ENCODE measurements at regions not wholly inside any gene's neighbourhood (a gene's known extent, or its start where the extent isn't known, plus 50 kb on each side); places are given as distances from the start of the nearest gene placed in this dataset.

DNA sequence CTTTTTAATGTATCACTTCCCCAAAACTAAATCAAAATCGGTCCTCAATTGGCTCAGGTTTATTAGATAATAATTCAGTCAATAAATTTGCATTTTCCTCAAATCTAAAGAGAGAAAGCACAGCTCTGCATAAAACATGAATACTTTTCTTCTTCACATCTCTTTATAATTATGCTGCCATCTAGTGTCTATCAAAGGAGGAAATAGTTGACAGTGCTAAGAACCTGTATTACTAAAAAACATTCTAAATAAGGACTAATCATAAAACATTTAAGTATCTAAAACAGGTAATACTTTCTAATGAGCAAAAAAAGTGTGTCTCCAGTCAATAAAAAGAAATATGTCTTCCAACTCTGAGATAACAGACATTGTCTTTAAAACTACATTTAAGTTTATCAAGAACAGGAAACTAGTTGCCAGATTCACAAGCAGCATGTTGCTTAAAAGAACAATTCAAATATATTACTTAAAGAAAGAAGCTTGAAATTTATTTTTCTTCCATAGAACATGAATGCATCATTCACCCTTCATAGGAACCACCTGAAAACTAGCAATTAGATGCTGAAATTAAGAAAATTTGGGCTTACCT is 56.5 kb upstream of the DST start:
- peaks cover 19 to 20% of the 10 kb centered on the region in 2 experiments for H3K4me1 ChIP-seq (ENCODE audit: control insufficient read depth in 1 of 2, insufficient read depth in 2 of 2, low read length in 2 of 2)
- H3K9me3 ChIP-seq (ENCODE audit: control insufficient read depth in 1 of 2, insufficient read depth in 1 of 2, low read depth in 1 of 2, low read length in 2 of 2): no peaks in the 10 kb centered on the region
- no peak overlapping the region for H3K9ac ChIP-seq (ENCODE audit: low read length)
- 0 out of 4 replicates have a peak, but pooled peaks cover 0 to 10% of the 10 kb centered on the region in 2 experiments for H3K36me3 ChIP-seq (ENCODE audit: control insufficient read depth in 1 of 2, insufficient read depth in 2 of 2, low read length in 2 of 2)
- intact Hi-C loops (cut with micrococcal nuclease): loop anchor here (1.0 to 5.0 kb wide), 2 partner anchors 62 to 342 kb away; no protein-coding TSS in a partner anchor
- TF ChIP-seq EGR1 (IDR thresholded peaks at IDR 0.05; ENCODE audit: low read depth) (no peak), RAD21 (IDR thresholded peaks at IDR 0.05; ENCODE audit: low read depth) (peak; percentile 62), SIN3A (IDR thresholded peaks at IDR 0.05; ENCODE audit: low read depth) (no peak), ZFX (IDR thresholded peaks at IDR 0.05) (no peak), CEBPB (IDR thresholded peaks at IDR 0.05; ENCODE audit: low read depth) (no peak), POLR2AphosphoS5 (IDR thresholded peaks at IDR 0.05; ENCODE audit: low read depth, low read length) (no peak), SP1 (IDR thresholded peaks at IDR 0.05; ENCODE audit: low read depth) (no peak), YY1 (IDR thresholded peaks at IDR 0.05; ENCODE audit: extremely low read depth, insufficient replicate concordance, low read depth, low read length) (no peak), FOSL1 (IDR thresholded peaks at IDR 0.05; ENCODE audit: low read depth) (no peak), POLR2A (IDR thresholded peaks at IDR 0.05; ENCODE audit: borderline replicate concordance, extremely low read depth, insufficient read depth, insufficient read length) (no peak), CBX3 (IDR thresholded peaks at IDR 0.05; ENCODE audit: low read depth) (no peak), ZNF274 (IDR thresholded peaks at IDR 0.05; ENCODE audit: low read depth, low read length) (no peak), SRF (IDR thresholded peaks at IDR 0.05; ENCODE audit: low read depth) (0 out of 2 replicates have a peak, but pooled peaks have one; percentile 9)
- TF ChIP-seq, protein P1, sequence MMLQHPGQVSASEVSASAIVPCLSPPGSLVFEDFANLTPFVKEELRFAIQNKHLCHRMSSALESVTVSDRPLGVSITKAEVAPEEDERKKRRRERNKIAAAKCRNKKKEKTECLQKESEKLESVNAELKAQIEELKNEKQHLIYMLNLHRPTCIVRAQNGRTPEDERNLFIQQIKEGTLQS (IDR thresholded peaks at IDR 0.05): no peak
- TF ChIP-seq, protein P2, sequence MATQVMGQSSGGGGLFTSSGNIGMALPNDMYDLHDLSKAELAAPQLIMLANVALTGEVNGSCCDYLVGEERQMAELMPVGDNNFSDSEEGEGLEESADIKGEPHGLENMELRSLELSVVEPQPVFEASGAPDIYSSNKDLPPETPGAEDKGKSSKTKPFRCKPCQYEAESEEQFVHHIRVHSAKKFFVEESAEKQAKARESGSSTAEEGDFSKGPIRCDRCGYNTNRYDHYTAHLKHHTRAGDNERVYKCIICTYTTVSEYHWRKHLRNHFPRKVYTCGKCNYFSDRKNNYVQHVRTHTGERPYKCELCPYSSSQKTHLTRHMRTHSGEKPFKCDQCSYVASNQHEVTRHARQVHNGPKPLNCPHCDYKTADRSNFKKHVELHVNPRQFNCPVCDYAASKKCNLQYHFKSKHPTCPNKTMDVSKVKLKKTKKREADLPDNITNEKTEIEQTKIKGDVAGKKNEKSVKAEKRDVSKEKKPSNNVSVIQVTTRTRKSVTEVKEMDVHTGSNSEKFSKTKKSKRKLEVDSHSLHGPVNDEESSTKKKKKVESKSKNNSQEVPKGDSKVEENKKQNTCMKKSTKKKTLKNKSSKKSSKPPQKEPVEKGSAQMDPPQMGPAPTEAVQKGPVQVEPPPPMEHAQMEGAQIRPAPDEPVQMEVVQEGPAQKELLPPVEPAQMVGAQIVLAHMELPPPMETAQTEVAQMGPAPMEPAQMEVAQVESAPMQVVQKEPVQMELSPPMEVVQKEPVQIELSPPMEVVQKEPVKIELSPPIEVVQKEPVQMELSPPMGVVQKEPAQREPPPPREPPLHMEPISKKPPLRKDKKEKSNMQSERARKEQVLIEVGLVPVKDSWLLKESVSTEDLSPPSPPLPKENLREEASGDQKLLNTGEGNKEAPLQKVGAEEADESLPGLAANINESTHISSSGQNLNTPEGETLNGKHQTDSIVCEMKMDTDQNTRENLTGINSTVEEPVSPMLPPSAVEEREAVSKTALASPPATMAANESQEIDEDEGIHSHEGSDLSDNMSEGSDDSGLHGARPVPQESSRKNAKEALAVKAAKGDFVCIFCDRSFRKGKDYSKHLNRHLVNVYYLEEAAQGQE (IDR thresholded peaks at IDR 0.05; ENCODE audit: low read depth): no peak
- TF ChIP-seq, protein P3, sequence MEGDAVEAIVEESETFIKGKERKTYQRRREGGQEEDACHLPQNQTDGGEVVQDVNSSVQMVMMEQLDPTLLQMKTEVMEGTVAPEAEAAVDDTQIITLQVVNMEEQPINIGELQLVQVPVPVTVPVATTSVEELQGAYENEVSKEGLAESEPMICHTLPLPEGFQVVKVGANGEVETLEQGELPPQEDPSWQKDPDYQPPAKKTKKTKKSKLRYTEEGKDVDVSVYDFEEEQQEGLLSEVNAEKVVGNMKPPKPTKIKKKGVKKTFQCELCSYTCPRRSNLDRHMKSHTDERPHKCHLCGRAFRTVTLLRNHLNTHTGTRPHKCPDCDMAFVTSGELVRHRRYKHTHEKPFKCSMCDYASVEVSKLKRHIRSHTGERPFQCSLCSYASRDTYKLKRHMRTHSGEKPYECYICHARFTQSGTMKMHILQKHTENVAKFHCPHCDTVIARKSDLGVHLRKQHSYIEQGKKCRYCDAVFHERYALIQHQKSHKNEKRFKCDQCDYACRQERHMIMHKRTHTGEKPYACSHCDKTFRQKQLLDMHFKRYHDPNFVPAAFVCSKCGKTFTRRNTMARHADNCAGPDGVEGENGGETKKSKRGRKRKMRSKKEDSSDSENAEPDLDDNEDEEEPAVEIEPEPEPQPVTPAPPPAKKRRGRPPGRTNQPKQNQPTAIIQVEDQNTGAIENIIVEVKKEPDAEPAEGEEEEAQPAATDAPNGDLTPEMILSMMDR (IDR thresholded peaks at IDR 0.05 in 2 of 3, conservative IDR thresholded peaks at IDR 0.05 in 1 of 3; ENCODE audit: borderline replicate concordance in 1 of 3, insufficient read depth in 1 of 3, low read depth in 2 of 3, low read length in 2 of 3): peak in 2 of 3 experiments; percentile 59; a peak in 3 of 6 replicates
- TF ChIP-seq, protein P4, sequence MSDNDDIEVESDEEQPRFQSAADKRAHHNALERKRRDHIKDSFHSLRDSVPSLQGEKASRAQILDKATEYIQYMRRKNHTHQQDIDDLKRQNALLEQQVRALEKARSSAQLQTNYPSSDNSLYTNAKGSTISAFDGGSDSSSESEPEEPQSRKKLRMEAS (IDR thresholded peaks at IDR 0.05): no peak
- no peak overlapping the region for H3K4me3 ChIP-seq (replicated peaks in 1 of 2; ENCODE audit: low read depth in 1 of 2, low read length in 2 of 2)
- no peaks in the 10 kb centered on the region for H4K20me1 ChIP-seq (ENCODE audit: insufficient read depth)
- CTCF ChIA-PET: interaction anchor here (0.6 to 1.9 kb wide), 17 partner anchors 8 to 74 kb away, joined by 3 to 16 read pairs (median 4); partner anchors contain the start of gene DST
- ATAC-seq: peak; percentile 49
- H3K79me2 ChIP-seq (ENCODE audit: insufficient read depth, low read length): peaks cover 7% of the 10 kb centered on the region; the same call in 1 of the 2 replicates
- RAD21 ChIA-PET (ENCODE audit: low non-redundant PET in 1 of 2, low total read pairs in 2 of 2, uncharacterized antibody in 2 of 2, unreplicated experiment in 2 of 2): no interaction called here
- H3K4me2 ChIP-seq (ENCODE audit: low read length): no peak overlapping the region
- no peak for DNase-seq (ENCODE audit: low read depth, low spot score)
- POLR2A ChIA-PET: no interaction called here
- no peak overlapping the region for H2AFZ ChIP-seq (ENCODE audit: low read depth, low read length, poor library complexity, severe bottlenecking)
- H3K27ac ChIP-seq (ENCODE audit: low read depth, low read length): no peak overlapping the region
- no TSS peak for BruUV-seq (replicated peaks)
- no peaks in the 10 kb centered on the region for H3K9me2 ChIP-seq (ENCODE audit: insufficient read depth)
- no peaks in the 10 kb centered on the region for H3K27me3 ChIP-seq (ENCODE audit: insufficient read depth, low read length)
